Neural cell (in vitro differentiated cells): ENCODE measurements at regions not wholly inside any gene's neighbourhood (a gene's known extent, or its start where the extent isn't known, plus 50 kb on each side); places are given as distances from the start of the nearest gene placed in this dataset.

Source experiments
- H2AFZ ChIP-seq: fragments of 200-600, 300-800 bp; sonication (generic), shearing (Covaris generic); 2 replicates; pipeline ENCODE4 v1.6.0; 2014; ENCODE audit warnings: low read depth, mild to moderate bottlenecking, antibody characterized with exemption, low read length, moderate library complexity
- H3F3A ChIP-seq: fragments of 200-600 bp; shearing (Covaris generic); 2 replicates; pipeline ENCODE4 v1.6.1; 2016; ENCODE audit warnings: mild to moderate bottlenecking, moderate library complexity, mixed read lengths, antibody characterized with exemption, low read length; ENCODE audit not compliant: insufficient read depth, poor library complexity, severe bottlenecking
- H3K27ac ChIP-seq: fragments of 200-600, 300-800 bp; sonication (generic), shearing (Covaris generic); 2 replicates; pipeline ENCODE4 v1.5.1; 2014; ENCODE audit warnings: mild to moderate bottlenecking, low read length, moderate library complexity
- H3K27me3 ChIP-seq: fragments of 300-800, 200-600 bp; sonication (generic), shearing (Covaris generic); 2 replicates; pipeline ENCODE4 v1.6.0; 2014; ENCODE audit warnings: mild to moderate bottlenecking, low read depth, low read length, moderate library complexity; ENCODE audit not compliant: insufficient read depth
- H3K36me3 ChIP-seq: fragments of 300-800, 200-600 bp; sonication (generic), shearing (Covaris generic); 2 replicates; pipeline ENCODE4 v1.5.1; 2014; ENCODE audit warnings: mild to moderate bottlenecking, antibody characterized with exemption, low read length, moderate library complexity; ENCODE audit not compliant: insufficient read depth
- H3K4me2 ChIP-seq: fragments of 300-800, 200-600 bp; sonication (generic), shearing (Covaris generic); 2 replicates; pipeline ENCODE4 v1.6.0; 2014; ENCODE audit warnings: mild to moderate bottlenecking, low read length
- H3K4me3 ChIP-seq: fragments of 300-800, 200-600 bp; sonication (generic), shearing (Covaris generic); 2 replicates; pipeline ENCODE4 v1.5.1; 2014; ENCODE audit warnings: mild to moderate bottlenecking, low read length, moderate library complexity
- H3K79me2 ChIP-seq: fragments of 200-600 bp; shearing (Covaris generic); replicated peaks from 2 replicates; pipeline ENCODE4 v1.6.0; 2014; ENCODE audit warnings: mild to moderate bottlenecking, low read length, moderate library complexity; ENCODE audit not compliant: insufficient read depth
- H3K9ac ChIP-seq: fragments of 300-800, 200-600 bp; sonication (generic), shearing (Covaris generic); 2 replicates; pipeline ENCODE4 v1.6.1; 2016; ENCODE audit warnings: mild to moderate bottlenecking, low read length, mixed read lengths
- H3K9me2 ChIP-seq: fragments of 200-600 bp; shearing (Covaris generic); 2 replicates; pipeline ENCODE4 v1.6.1; 2016; ENCODE audit warnings: mild to moderate bottlenecking, low read length, mixed read lengths; ENCODE audit not compliant: insufficient read depth
- H3K9me3 ChIP-seq: fragments of 200-600, 300-800 bp; sonication (generic), shearing (Covaris generic); 2 replicates; pipeline ENCODE4 v1.6.1; 2016; ENCODE audit warnings: mild to moderate bottlenecking, mixed run types, low read length, moderate library complexity, mixed read lengths
- H4K20me1 ChIP-seq: fragments of 200-600 bp; shearing (Covaris generic); 2 replicates; pipeline ENCODE4 v1.6.1; 2016; ENCODE audit warnings: mild to moderate bottlenecking, mixed run types; ENCODE audit not compliant: insufficient read depth
- EP300 ChIP-seq: fragments of 450-650 bp; conservative IDR thresholded peaks from 2 replicates; pipeline ENCODE4 v1.6.1; 2014; ENCODE audit warnings: antibody characterized with exemption, mild to moderate bottlenecking, moderate library complexity; ENCODE audit not compliant: poor library complexity, severe bottlenecking
- EZH2 ChIP-seq: fragments of 200-600, 300-800 bp; shearing (Covaris generic), sonication (generic); IDR thresholded peaks from 2 replicates; pipeline ENCODE4 v1.6.1; 2014; ENCODE audit warnings: antibody characterized with exemption, low read length, borderline replicate concordance, mild to moderate bottlenecking; ENCODE audit not compliant: insufficient read depth, poor library complexity, severe bottlenecking
- MXI1 ChIP-seq: fragments of 450-650 bp; conservative IDR thresholded peaks from 2 replicates; pipeline ENCODE4 v1.6.1; 2014; ENCODE audit warnings: antibody characterized with exemption, mild to moderate bottlenecking; ENCODE audit not compliant: poor library complexity, severe bottlenecking
- POLR2AphosphoS5 ChIP-seq: IDR thresholded peaks from 2 replicates; pipeline ENCODE4 v1.6.1; 2012
- RAD21 ChIP-seq: fragments of 450-650 bp; conservative IDR thresholded peaks from 2 replicates; pipeline ENCODE4 v1.6.1; 2014; ENCODE audit warnings: antibody characterized with exemption, mild to moderate bottlenecking, moderate library complexity
- SMC3 ChIP-seq: fragments of 450-650 bp; conservative IDR thresholded peaks from 2 replicates; pipeline ENCODE4 v1.6.1; 2014; ENCODE audit warnings: antibody characterized with exemption, mild to moderate bottlenecking, moderate library complexity; ENCODE audit not compliant: poor library complexity
- TAF1 ChIP-seq: IDR thresholded peaks from 2 replicates; pipeline ENCODE4 v1.6.1; 2012; ENCODE audit warnings: low read depth
- TF ChIP-seq, protein P1 (sequence below): IDR thresholded peaks from 2 replicates; pipeline ENCODE4 v1.6.1; 2012; ENCODE audit warnings: borderline replicate concordance
- TF ChIP-seq, protein P2 (sequence below): fragments of 450-650 bp; IDR thresholded peaks from 2 replicates; pipeline ENCODE4 v1.5.1; 2014; ENCODE audit warnings: antibody characterized with exemption, mild to moderate bottlenecking, moderate library complexity; ENCODE audit not compliant: poor library complexity, severe bottlenecking

DNA sequence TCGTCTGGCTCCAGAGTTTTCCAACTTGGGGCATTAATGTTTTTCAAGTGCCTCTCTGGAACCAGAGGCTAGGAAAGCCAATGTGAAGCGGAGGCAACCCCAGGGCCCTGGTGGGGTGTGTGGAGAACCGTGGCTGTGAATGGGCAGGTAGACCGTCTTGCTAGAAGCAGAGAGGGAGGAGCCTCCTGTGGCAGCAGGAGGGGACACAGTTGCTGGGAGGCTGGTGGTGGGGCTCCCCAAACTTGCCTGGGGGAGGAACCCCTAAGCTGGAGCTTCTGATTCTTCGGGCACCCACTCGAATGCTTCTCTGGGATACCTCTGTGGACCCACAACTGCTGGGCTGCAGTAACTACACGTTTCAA is 65.3 kb upstream of the APCDD1L start:
- H3K9me2 ChIP-seq = no peaks in the 10 kb centered on the region
- H3K9ac ChIP-seq = no peak overlapping the region
- no peaks in the 10 kb centered on the region for H3F3A ChIP-seq
- no peaks in the 10 kb centered on the region for H3K36me3 ChIP-seq
- H3K79me2 ChIP-seq = no peaks in the 10 kb centered on the region
- H3K27me3 ChIP-seq = no peaks in the 10 kb centered on the region
- H3K4me3 ChIP-seq = no peak overlapping the region
- H4K20me1 ChIP-seq = no peaks in the 10 kb centered on the region
- H2AFZ ChIP-seq = no peak overlapping the region
- no peaks in the 10 kb centered on the region for H3K9me3 ChIP-seq
- no peak overlapping the region for H3K27ac ChIP-seq
- H3K4me2 ChIP-seq = no peak overlapping the region
- TF ChIP-seq SMC3 (no peak), TAF1 (no peak), EZH2 (no peak), POLR2AphosphoS5 (no peak), RAD21 (no peak), EP300 (no peak), MXI1 (no peak)
- TF ChIP-seq, protein P1, sequence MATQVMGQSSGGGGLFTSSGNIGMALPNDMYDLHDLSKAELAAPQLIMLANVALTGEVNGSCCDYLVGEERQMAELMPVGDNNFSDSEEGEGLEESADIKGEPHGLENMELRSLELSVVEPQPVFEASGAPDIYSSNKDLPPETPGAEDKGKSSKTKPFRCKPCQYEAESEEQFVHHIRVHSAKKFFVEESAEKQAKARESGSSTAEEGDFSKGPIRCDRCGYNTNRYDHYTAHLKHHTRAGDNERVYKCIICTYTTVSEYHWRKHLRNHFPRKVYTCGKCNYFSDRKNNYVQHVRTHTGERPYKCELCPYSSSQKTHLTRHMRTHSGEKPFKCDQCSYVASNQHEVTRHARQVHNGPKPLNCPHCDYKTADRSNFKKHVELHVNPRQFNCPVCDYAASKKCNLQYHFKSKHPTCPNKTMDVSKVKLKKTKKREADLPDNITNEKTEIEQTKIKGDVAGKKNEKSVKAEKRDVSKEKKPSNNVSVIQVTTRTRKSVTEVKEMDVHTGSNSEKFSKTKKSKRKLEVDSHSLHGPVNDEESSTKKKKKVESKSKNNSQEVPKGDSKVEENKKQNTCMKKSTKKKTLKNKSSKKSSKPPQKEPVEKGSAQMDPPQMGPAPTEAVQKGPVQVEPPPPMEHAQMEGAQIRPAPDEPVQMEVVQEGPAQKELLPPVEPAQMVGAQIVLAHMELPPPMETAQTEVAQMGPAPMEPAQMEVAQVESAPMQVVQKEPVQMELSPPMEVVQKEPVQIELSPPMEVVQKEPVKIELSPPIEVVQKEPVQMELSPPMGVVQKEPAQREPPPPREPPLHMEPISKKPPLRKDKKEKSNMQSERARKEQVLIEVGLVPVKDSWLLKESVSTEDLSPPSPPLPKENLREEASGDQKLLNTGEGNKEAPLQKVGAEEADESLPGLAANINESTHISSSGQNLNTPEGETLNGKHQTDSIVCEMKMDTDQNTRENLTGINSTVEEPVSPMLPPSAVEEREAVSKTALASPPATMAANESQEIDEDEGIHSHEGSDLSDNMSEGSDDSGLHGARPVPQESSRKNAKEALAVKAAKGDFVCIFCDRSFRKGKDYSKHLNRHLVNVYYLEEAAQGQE = no peak
- TF ChIP-seq, protein P2, sequence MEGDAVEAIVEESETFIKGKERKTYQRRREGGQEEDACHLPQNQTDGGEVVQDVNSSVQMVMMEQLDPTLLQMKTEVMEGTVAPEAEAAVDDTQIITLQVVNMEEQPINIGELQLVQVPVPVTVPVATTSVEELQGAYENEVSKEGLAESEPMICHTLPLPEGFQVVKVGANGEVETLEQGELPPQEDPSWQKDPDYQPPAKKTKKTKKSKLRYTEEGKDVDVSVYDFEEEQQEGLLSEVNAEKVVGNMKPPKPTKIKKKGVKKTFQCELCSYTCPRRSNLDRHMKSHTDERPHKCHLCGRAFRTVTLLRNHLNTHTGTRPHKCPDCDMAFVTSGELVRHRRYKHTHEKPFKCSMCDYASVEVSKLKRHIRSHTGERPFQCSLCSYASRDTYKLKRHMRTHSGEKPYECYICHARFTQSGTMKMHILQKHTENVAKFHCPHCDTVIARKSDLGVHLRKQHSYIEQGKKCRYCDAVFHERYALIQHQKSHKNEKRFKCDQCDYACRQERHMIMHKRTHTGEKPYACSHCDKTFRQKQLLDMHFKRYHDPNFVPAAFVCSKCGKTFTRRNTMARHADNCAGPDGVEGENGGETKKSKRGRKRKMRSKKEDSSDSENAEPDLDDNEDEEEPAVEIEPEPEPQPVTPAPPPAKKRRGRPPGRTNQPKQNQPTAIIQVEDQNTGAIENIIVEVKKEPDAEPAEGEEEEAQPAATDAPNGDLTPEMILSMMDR = no peak

DNA sequence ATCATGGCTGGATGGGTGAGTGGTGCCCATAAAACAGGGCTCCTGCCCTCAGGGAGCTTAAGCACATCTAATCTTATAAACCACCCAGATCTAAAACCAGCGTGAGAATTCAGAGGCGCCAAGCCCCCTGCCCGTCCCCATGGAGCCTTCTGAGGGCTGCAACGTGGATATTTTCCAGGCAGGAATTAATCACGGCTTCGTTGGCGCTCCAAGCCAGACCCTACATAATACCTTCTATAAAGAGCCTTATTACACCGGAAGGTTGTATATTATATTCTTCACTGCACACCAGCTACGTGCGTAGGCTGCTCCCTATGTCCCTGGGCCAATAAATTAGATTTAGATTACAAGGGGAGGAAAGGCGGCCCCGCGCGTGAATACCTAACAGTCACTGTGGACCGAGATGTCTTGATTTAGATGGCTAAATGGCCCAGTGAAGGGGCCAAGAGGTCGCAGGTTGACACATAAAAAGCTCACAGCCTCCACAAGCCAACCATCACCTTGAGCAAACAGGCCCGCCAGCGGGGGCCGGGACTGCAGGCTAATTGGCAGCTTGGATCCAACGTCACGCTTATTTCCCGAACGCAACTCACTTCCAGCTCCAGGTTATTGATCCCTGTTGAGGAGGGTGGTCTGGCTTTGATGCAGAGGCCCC is 64.7 kb upstream of the APCDD1L start:
- H3K9me2 ChIP-seq = no peaks in the 10 kb centered on the region
- H3F3A ChIP-seq = no peaks in the 10 kb centered on the region
- H3K9ac ChIP-seq = no peak overlapping the region
- H3K79me2 ChIP-seq = no peaks in the 10 kb centered on the region
- TF ChIP-seq EP300 (no peak), TAF1 (no peak), EZH2 (no peak), POLR2AphosphoS5 (no peak), SMC3 (no peak), RAD21 (no peak), MXI1 (no peak)
- TF ChIP-seq, protein P1 = no peak
- TF ChIP-seq, protein P2 = no peak
- no peak overlapping the region for H3K27ac ChIP-seq
- H3K27me3 ChIP-seq = no peaks in the 10 kb centered on the region
- no peaks in the 10 kb centered on the region for H4K20me1 ChIP-seq
- no peak overlapping the region for H3K4me2 ChIP-seq
- no peak overlapping the region for H2AFZ ChIP-seq
- H3K9me3 ChIP-seq = no peaks in the 10 kb centered on the region
- no peak overlapping the region for H3K4me3 ChIP-seq
- no peaks in the 10 kb centered on the region for H3K36me3 ChIP-seq
